Ishikawa (cell line): ENCODE measurements at regions not wholly inside any gene's neighbourhood (a gene's known extent, or its start where the extent isn't known, plus 50 kb on each side); places are given as distances from the start of the nearest gene placed in this dataset.

Experiments used
- EGR1 ChIP-seq: IDR thresholded peaks from 2 replicates; pipeline ENCODE4 v1.6.1; 2012
- MAX ChIP-seq: IDR thresholded peaks from 2 replicates; pipeline ENCODE4 v1.6.1; 2012
- REST ChIP-seq: IDR thresholded peaks from 2 replicates; pipeline ENCODE4 v1.6.1; 2012; ENCODE audit warnings: low read depth, mild to moderate bottlenecking
- TAF1 ChIP-seq: IDR thresholded peaks from 2 replicates; pipeline ENCODE4 v1.6.1; 2012; ENCODE audit warnings: low read depth, mild to moderate bottlenecking
- TCF12 ChIP-seq: IDR thresholded peaks from 2 replicates; pipeline ENCODE4 v1.6.1; 2012; ENCODE audit warnings: low read depth
- USF1 ChIP-seq: IDR thresholded peaks from 2 replicates; pipeline ENCODE4 v1.6.1; 2012

- TF ChIP-seq MAX (no peak), REST (no peak), TAF1 (no peak), TCF12 (no peak), USF1 (no peak), EGR1 (no peak)
Observed at GRCh38 chr17:65278050-65278819, 141.1 kb downstream of the RGS9 start.
